Ishikawa (cell line): ENCODE measurements at regions not wholly inside any gene's neighbourhood (a gene's known extent, or its start where the extent isn't known, plus 50 kb on each side); places are given as distances from the start of the nearest gene placed in this dataset.

Experiments
- CEBPB ChIP-seq: IDR thresholded peaks from 2 replicates; pipeline ENCODE4 v1.6.1; 2012
- CREB1 ChIP-seq: IDR thresholded peaks from 2 replicates; pipeline ENCODE4 v1.6.1; 2012; ENCODE audit warnings: low read depth
- EGR1 ChIP-seq: IDR thresholded peaks from 2 replicates; pipeline ENCODE4 v1.6.1; 2012
- EP300 ChIP-seq: IDR thresholded peaks from 2 replicates; pipeline ENCODE4 v1.6.1; 2012; ENCODE audit warnings: borderline replicate concordance
- FOXM1 ChIP-seq: IDR thresholded peaks from 2 replicates; pipeline ENCODE4 v1.6.1; 2012; ENCODE audit warnings: low read depth, borderline replicate concordance
- RAD21 ChIP-seq: IDR thresholded peaks from 2 replicates; pipeline ENCODE4 v1.6.1; 2012; ENCODE audit warnings: low read depth
- TAF1 ChIP-seq: IDR thresholded peaks from 2 replicates; pipeline ENCODE4 v1.6.1; 2012; ENCODE audit warnings: low read depth, mild to moderate bottlenecking
- TEAD4 ChIP-seq: IDR thresholded peaks from 2 replicates; pipeline ENCODE4 v1.6.1; 2012
- YY1 ChIP-seq: IDR thresholded peaks from 2 replicates; pipeline ENCODE4 v1.6.1; 2012; ENCODE audit warnings: low read depth
- ZBTB7A ChIP-seq: IDR thresholded peaks from 2 replicates; pipeline ENCODE4 v1.6.1; 2012; ENCODE audit warnings: low read depth
- TF ChIP-seq, protein P1 (sequence below): IDR thresholded peaks from 2 replicates; pipeline ENCODE4 v1.6.1; 2012
- TF ChIP-seq, protein P2 (sequence below): IDR thresholded peaks from 2 replicates; pipeline ENCODE4 v1.6.1; 2012; ENCODE audit warnings: low read depth, mild to moderate bottlenecking

DNA sequence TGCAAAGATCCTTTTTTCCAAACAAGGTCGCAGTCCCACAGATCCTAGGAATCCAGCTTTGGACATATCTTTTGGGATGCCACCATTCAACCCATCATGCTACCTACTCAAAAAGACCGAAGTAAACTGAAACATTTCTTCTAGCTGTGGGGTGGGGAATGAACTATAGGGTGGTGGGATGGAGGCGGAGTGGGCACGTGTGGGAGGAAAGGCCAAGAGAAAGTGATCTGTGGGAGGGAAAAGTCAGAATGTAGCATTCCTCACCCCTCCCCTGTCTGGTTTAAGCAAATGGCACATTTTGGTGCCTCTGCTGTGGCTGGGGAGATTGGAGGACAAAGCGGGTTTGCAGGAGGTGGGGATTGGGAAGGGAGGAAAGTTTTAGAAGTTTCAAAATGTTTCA is 59.2 kb upstream of the IL17B start:
- no peak for TF ChIP-seq FOXM1
- TF ChIP-seq TEAD4 = no peak
- TF ChIP-seq, protein P1, sequence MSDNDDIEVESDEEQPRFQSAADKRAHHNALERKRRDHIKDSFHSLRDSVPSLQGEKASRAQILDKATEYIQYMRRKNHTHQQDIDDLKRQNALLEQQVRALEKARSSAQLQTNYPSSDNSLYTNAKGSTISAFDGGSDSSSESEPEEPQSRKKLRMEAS = no peak
- no peak for TF ChIP-seq EP300
- no peak for TF ChIP-seq RAD21
- no peak for TF ChIP-seq YY1
- TF ChIP-seq, protein P2, sequence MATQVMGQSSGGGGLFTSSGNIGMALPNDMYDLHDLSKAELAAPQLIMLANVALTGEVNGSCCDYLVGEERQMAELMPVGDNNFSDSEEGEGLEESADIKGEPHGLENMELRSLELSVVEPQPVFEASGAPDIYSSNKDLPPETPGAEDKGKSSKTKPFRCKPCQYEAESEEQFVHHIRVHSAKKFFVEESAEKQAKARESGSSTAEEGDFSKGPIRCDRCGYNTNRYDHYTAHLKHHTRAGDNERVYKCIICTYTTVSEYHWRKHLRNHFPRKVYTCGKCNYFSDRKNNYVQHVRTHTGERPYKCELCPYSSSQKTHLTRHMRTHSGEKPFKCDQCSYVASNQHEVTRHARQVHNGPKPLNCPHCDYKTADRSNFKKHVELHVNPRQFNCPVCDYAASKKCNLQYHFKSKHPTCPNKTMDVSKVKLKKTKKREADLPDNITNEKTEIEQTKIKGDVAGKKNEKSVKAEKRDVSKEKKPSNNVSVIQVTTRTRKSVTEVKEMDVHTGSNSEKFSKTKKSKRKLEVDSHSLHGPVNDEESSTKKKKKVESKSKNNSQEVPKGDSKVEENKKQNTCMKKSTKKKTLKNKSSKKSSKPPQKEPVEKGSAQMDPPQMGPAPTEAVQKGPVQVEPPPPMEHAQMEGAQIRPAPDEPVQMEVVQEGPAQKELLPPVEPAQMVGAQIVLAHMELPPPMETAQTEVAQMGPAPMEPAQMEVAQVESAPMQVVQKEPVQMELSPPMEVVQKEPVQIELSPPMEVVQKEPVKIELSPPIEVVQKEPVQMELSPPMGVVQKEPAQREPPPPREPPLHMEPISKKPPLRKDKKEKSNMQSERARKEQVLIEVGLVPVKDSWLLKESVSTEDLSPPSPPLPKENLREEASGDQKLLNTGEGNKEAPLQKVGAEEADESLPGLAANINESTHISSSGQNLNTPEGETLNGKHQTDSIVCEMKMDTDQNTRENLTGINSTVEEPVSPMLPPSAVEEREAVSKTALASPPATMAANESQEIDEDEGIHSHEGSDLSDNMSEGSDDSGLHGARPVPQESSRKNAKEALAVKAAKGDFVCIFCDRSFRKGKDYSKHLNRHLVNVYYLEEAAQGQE = no peak
- no peak for TF ChIP-seq ZBTB7A
- TF ChIP-seq EGR1 = no peak
- no peak for TF ChIP-seq CREB1
- TF ChIP-seq CEBPB = no peak
- no peak for TF ChIP-seq TAF1
